Liver (tissue), 8 donors: ENCODE measurements at regions not wholly inside any gene's neighbourhood (a gene's known extent, or its start where the extent isn't known, plus 50 kb on each side); places are given as distances from the start of the nearest gene placed in this dataset.
"Not testable (repeated sequence)": the region's sequence is repeated elsewhere in the genome, so short reads cannot be mapped to it uniquely, and the experiment has no call there.

Experiments
- DNase-seq: peaks from one replicate; pipeline ENCODE4 v3.0.0-alpha.2; 2017; ENCODE audit warnings: low spot score
- H3K27ac ChIP-seq, 2 donors: one replicate each; pipeline ENCODE4 v1.7.0; 2013; ENCODE audit warnings: inconsistent platforms in 2 of 2, low read length in 2 of 2, control low read depth in 1 of 2, low read depth in 1 of 2, mild to moderate bottlenecking in 1 of 2
- H3K27me3 ChIP-seq, 4 donors: one replicate each; pipeline versions ENCODE4 v1.6.1 to v1.7.0; 2013; ENCODE audit warnings: low read length in 3 of 4, inconsistent platforms in 1 of 4, mild to moderate bottlenecking in 1 of 4, moderate library complexity in 1 of 4; ENCODE audit not compliant: control insufficient read depth in 4 of 4, insufficient read depth in 4 of 4
- H3K36me3 ChIP-seq, 4 donors: one replicate each; pipeline versions ENCODE4 v1.6.1 to v1.7.0; 2013; ENCODE audit warnings: low read length in 3 of 4, mild to moderate bottlenecking in 3 of 4, low read depth in 1 of 4, moderate library complexity in 1 of 4; ENCODE audit not compliant: control insufficient read depth in 4 of 4, insufficient read depth in 3 of 4
- H3K4me1 ChIP-seq, 4 donors: one replicate each; pipeline versions ENCODE4 v1.6.1 to v1.7.0; 2013; ENCODE audit warnings: low read length in 3 of 4, mild to moderate bottlenecking in 3 of 4, moderate library complexity in 1 of 4; ENCODE audit not compliant: control insufficient read depth in 4 of 4, insufficient read depth in 4 of 4
- H3K4me3 ChIP-seq, 3 donors: one replicate each; pipeline versions ENCODE4 v1.6.1 to v1.7.0; 2013; ENCODE audit warnings: low read length in 3 of 3, control low read depth in 1 of 3, low read depth in 1 of 3, mild to moderate bottlenecking in 1 of 3
- H3K9ac ChIP-seq, 2 donors: one replicate each; pipeline ENCODE4 v1.7.0; 2013; ENCODE audit warnings: low read length in 2 of 2, mild to moderate bottlenecking in 2 of 2, moderate library complexity in 2 of 2, control low read depth in 1 of 2, low read depth in 1 of 2
- H3K9me3 ChIP-seq, 4 donors: one replicate each; pipeline versions ENCODE4 v1.6.1 to v1.7.0; 2013; ENCODE audit warnings: low read length in 3 of 4; ENCODE audit not compliant: control insufficient read depth in 4 of 4
- EGR1 ChIP-seq, 2 donors: IDR thresholded peaks; 2 replicates each; pipeline ENCODE4 v1.6.1; 2016 to 2018; ENCODE audit warnings: antibody characterized with exemption in 2 of 2, low read depth in 2 of 2
- FOXA1 ChIP-seq: IDR thresholded peaks from 2 replicates; pipeline ENCODE4 v1.6.1; 2016; ENCODE audit warnings: antibody characterized with exemption
- FOXA2 ChIP-seq: IDR thresholded peaks from 2 replicates; pipeline ENCODE4 v1.6.1; 2016; ENCODE audit warnings: antibody characterized with exemption
- GABPA ChIP-seq, 2 donors: IDR thresholded peaks in 1 of 2; conservative IDR thresholded peaks in 1 of 2; 2 replicates each; pipeline ENCODE4 v1.6.1; 2016; ENCODE audit warnings: antibody characterized with exemption in 2 of 2, mild to moderate bottlenecking in 1 of 2, moderate library complexity in 1 of 2
- HNF4A ChIP-seq, 2 donors: conservative IDR thresholded peaks; 2 replicates each; pipeline ENCODE4 v1.6.1; 2016; ENCODE audit warnings: antibody characterized with exemption in 2 of 2, mild to moderate bottlenecking in 2 of 2
- HNF4G ChIP-seq: IDR thresholded peaks from 2 replicates; pipeline ENCODE4 v1.6.1; 2016; ENCODE audit warnings: antibody characterized with exemption
- JUND ChIP-seq, 2 donors: IDR thresholded peaks; 2 replicates each; pipeline ENCODE4 v1.6.1; 2016; ENCODE audit warnings: antibody characterized with exemption in 2 of 2
- NR2F2 ChIP-seq: IDR thresholded peaks from 2 replicates; pipeline ENCODE4 v1.6.1; 2016; ENCODE audit warnings: antibody characterized with exemption
- RAD21 ChIP-seq, 2 donors: IDR thresholded peaks; 2 replicates each; pipeline ENCODE4 v1.6.1; 2016; ENCODE audit warnings: antibody characterized with exemption in 2 of 2, mild to moderate bottlenecking in 2 of 2
- REST ChIP-seq: IDR thresholded peaks from 2 replicates; pipeline ENCODE4 v1.6.1; 2016; ENCODE audit warnings: antibody characterized with exemption, mild to moderate bottlenecking
- RXRA ChIP-seq, 2 donors: IDR thresholded peaks; 2 replicates each; pipeline ENCODE4 v1.6.1; 2017 to 2018; ENCODE audit warnings: antibody characterized with exemption in 2 of 2, mild to moderate bottlenecking in 1 of 2
- SP1 ChIP-seq: IDR thresholded peaks from 2 replicates; pipeline ENCODE4 v1.6.1; 2018; ENCODE audit warnings: antibody characterized with exemption, mild to moderate bottlenecking
- TAF1 ChIP-seq: conservative IDR thresholded peaks from 2 replicates; pipeline ENCODE4 v1.6.1; 2016; ENCODE audit warnings: antibody characterized with exemption, mild to moderate bottlenecking
- YY1 ChIP-seq: IDR thresholded peaks from 2 replicates; pipeline ENCODE4 v1.6.1; 2016; ENCODE audit warnings: antibody characterized with exemption, mild to moderate bottlenecking
- whole genome bisulfite sequencing: extraction: QIAGEN DNeasy Blood & Tissue Kit; methylation state at CpG from one replicate; pipeline ENCODE4 v1.1.7; 2013; 5-methylcytosine and 5-hydroxymethylcytosine counted together
- TF ChIP-seq, protein P1 (sequence below): fragments of 150-350 bp; IDR thresholded peaks from 2 replicates; pipeline ENCODE4 v1.5.1; 2017; ENCODE audit warnings: improper control_type of control experiment, low read depth, low read length; ENCODE audit not compliant: missing input control
- TF ChIP-seq, protein P2 (sequence below): IDR thresholded peaks from 2 replicates; pipeline ENCODE4 v1.6.1; 2016; ENCODE audit warnings: antibody characterized with exemption
- TF ChIP-seq, protein P3 (sequence below): IDR thresholded peaks from 2 replicates; pipeline ENCODE4 v1.6.1; 2016; ENCODE audit warnings: antibody characterized with exemption
- TF ChIP-seq, protein P4 (sequence below): IDR thresholded peaks from 2 replicates; pipeline ENCODE4 v1.6.1; 2016; ENCODE audit warnings: antibody characterized with exemption
- donor health status: healthy.
- donor health status: healthy.
- donor health status: healthy.
- donor health status: healthy.
- donor health status: healthy.

DNA sequence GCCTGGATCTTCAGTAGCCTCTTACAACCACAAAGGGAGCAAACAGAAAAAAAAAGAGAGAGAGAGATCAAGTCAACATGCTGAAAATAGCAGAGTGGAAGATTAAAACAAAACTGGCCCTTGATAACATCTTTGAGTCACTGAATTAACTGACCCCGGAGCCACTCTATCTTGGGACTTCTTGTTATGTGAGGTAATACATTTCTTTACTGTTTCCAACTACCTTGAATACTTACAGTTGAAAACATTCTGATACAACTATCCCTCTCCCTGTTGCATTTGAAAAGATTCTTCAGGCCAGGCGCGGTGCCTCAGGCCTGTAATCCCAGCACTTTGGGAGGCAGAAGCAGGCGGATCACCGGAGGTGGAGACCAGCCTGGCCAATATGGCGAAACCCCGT is 208.1 kb downstream of the MEMO1 start:
- DNase-seq = no peak
- Histone ChIP-seq H3K9ac (no peak overlapping the region), H3K9me3 (no peaks in the 10 kb centered on the region), H3K36me3 (no peaks in the 10 kb centered on the region), H3K4me3 (no peak overlapping the region), H3K27me3 (no peaks in the 10 kb centered on the region), H3K4me1 (no peaks in the 10 kb centered on the region), H3K27ac (no peak overlapping the region)
- 96% methylated on average over 7 of the region's 7 CpGs for whole genome bisulfite sequencing
- TF ChIP-seq RXRA (IDR thresholded peaks at IDR 0.05) = no peak
- TF ChIP-seq, protein P1, sequence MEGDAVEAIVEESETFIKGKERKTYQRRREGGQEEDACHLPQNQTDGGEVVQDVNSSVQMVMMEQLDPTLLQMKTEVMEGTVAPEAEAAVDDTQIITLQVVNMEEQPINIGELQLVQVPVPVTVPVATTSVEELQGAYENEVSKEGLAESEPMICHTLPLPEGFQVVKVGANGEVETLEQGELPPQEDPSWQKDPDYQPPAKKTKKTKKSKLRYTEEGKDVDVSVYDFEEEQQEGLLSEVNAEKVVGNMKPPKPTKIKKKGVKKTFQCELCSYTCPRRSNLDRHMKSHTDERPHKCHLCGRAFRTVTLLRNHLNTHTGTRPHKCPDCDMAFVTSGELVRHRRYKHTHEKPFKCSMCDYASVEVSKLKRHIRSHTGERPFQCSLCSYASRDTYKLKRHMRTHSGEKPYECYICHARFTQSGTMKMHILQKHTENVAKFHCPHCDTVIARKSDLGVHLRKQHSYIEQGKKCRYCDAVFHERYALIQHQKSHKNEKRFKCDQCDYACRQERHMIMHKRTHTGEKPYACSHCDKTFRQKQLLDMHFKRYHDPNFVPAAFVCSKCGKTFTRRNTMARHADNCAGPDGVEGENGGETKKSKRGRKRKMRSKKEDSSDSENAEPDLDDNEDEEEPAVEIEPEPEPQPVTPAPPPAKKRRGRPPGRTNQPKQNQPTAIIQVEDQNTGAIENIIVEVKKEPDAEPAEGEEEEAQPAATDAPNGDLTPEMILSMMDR = no peak
- no peak for TF ChIP-seq FOXA2
- no peak for TF ChIP-seq JUND (IDR thresholded peaks at IDR 0.05)
- no peak for TF ChIP-seq REST
- TF ChIP-seq HNF4A (conservative IDR thresholded peaks at IDR 0.05) = no peak
- no peak for TF ChIP-seq FOXA1
- no peak for TF ChIP-seq HNF4G
- TF ChIP-seq RAD21 (IDR thresholded peaks at IDR 0.05) = no peak
- TF ChIP-seq NR2F2 = no peak
- no peak for TF ChIP-seq YY1
- no peak for TF ChIP-seq GABPA (IDR thresholded peaks at IDR 0.05 in 1 of 2, conservative IDR thresholded peaks at IDR 0.05 in 1 of 2)
- no peak for TF ChIP-seq TAF1
- no peak for TF ChIP-seq SP1
- TF ChIP-seq, protein P2, sequence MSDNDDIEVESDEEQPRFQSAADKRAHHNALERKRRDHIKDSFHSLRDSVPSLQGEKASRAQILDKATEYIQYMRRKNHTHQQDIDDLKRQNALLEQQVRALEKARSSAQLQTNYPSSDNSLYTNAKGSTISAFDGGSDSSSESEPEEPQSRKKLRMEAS = no peak
- TF ChIP-seq, protein P3, sequence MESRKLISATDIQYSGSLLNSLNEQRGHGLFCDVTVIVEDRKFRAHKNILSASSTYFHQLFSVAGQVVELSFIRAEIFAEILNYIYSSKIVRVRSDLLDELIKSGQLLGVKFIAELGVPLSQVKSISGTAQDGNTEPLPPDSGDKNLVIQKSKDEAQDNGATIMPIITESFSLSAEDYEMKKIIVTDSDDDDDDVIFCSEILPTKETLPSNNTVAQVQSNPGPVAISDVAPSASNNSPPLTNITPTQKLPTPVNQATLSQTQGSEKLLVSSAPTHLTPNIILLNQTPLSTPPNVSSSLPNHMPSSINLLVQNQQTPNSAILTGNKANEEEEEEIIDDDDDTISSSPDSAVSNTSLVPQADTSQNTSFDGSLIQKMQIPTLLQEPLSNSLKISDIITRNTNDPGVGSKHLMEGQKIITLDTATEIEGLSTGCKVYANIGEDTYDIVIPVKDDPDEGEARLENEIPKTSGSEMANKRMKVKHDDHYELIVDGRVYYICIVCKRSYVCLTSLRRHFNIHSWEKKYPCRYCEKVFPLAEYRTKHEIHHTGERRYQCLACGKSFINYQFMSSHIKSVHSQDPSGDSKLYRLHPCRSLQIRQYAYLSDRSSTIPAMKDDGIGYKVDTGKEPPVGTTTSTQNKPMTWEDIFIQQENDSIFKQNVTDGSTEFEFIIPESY = no peak
- TF ChIP-seq EGR1 (IDR thresholded peaks at IDR 0.05; ENCODE audit: low read depth in 2 of 2) = no peak
- TF ChIP-seq, protein P4, sequence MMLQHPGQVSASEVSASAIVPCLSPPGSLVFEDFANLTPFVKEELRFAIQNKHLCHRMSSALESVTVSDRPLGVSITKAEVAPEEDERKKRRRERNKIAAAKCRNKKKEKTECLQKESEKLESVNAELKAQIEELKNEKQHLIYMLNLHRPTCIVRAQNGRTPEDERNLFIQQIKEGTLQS = no peak

DNA sequence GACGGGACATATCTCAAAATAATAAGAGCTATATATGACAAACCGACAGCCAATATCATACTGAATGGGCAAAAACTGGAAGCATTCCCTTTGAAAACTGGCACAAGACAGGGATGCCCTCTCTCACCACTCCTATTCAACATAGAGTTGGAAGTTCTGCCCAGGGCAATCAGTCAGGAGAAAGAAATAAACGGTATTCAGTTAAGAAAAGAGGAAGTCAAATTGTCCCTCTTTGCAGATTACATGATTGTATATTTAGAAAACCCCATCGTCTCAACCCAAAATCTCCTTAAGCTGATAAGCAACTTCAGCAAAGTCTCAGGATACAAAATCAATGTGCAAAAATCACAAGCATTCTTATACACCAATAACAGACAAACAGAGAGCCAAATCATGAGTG is 211.5 kb downstream of the MEMO1 start:
- not testable (repeated sequence) for H3K9me3 ChIP-seq, H3K36me3 ChIP-seq, H3K4me3 ChIP-seq, H3K9ac ChIP-seq, H3K27me3 ChIP-seq, H3K4me1 ChIP-seq, H3K27ac ChIP-seq, DNase-seq
- WGBS = 78% methylated on average over 4 of the region's 4 CpGs
